Gastrocnemius medialis (tissue), 4 donors: ENCODE measurements at regions not wholly inside any gene's neighbourhood (a gene's known extent, or its start where the extent isn't known, plus 50 kb on each side); places are given as distances from the start of the nearest gene placed in this dataset.

Source experiments
- ATAC-seq, 2 donors: fragments of 150-250 bp; one replicate each; pipeline ENCODE4 v1.9.1; 2016
- DNase-seq, 2 donors: peaks; one replicate each; pipeline ENCODE4 v3.0.0-alpha.2; 2019
- H3K27ac ChIP-seq, 4 donors: fragments of 200-600 bp; sonication (generic); 1 replicate in 1 of 4; 2 replicates in 3 of 4; pipeline ENCODE4 v1.5.1; 2016 to 2018; ENCODE audit warnings: mild to moderate bottlenecking in 2 of 4, moderate library complexity in 1 of 4
- H3K27me3 ChIP-seq, 3 donors: fragments of 200-600 bp; sonication (generic) in 2 of 3; 1 replicate in 1 of 3; 2 replicates in 2 of 3; pipeline versions ENCODE4 v1.5.1 to v1.6.0; 2016 to 2019; ENCODE audit warnings: mild to moderate bottlenecking in 1 of 3, moderate library complexity in 1 of 3
- H3K36me3 ChIP-seq, 2 donors: fragments of 200-600 bp; sonication (generic) in 1 of 2; one replicate each; pipeline ENCODE4 v1.5.1; 2017 to 2018
- H3K4me1 ChIP-seq, 2 donors: fragments of 200-600 bp; sonication (generic) in 1 of 2; one replicate each; pipeline ENCODE4 v1.5.1; 2016 to 2017; ENCODE audit warnings: mild to moderate bottlenecking in 2 of 2
- H3K4me3 ChIP-seq, 4 donors: fragments of 200-600 bp; sonication (generic) in 3 of 4; 1 replicate in 1 of 4; 2 replicates in 3 of 4; pipeline ENCODE4 v1.5.1; 2016 to 2019; ENCODE audit warnings: mild to moderate bottlenecking in 2 of 4
- H3K9me3 ChIP-seq, 3 donors: fragments of 200-600 bp; sonication (generic) in 2 of 3; 1 replicate in 1 of 3; 2 replicates in 2 of 3; pipeline ENCODE4 v1.5.1; 2016 to 2019
- POLR2A ChIP-seq, 2 donors: fragments of 450-650 bp; IDR thresholded peaks; one replicate each; pipeline ENCODE4 v1.6.1; 2017; ENCODE audit warnings: antibody characterized with exemption in 2 of 2, mild to moderate bottlenecking in 2 of 2, moderate library complexity in 2 of 2
- in situ Hi-C, 4 donors: fragments of 200-750 bp; cut with MboI; loops; one replicate each; pipeline versions ENCODE4 v1.15.0 to v1.8.0; 2017; ENCODE audit warnings: low sequenced_read_pairs in 4 of 4
- intact Hi-C: fragments of 100-400 bp; cut with DNase I; formaldehyde crosslinking; loops from one replicate; pipeline ENCODE4 v1.15.1; 2023; ENCODE audit warnings: low total_unique reads
- TF ChIP-seq, protein P1 (sequence below), 5 experiments: fragments of 450-650 bp in 3 of 5; fragments of 200-600 bp in 2 of 5; sonication (generic) in 2 of 5; IDR thresholded peaks in 4 of 5; conservative IDR thresholded peaks in 1 of 5; 1 replicate in 4 of 5; 2 replicates in 1 of 5; pipeline ENCODE4 v1.5.1; 2016 to 2019; ENCODE audit warnings: antibody characterized with exemption in 5 of 5, mild to moderate bottlenecking in 3 of 5, moderate library complexity in 3 of 5

- no peaks in the 10 kb centered on the region for H3K9me3 ChIP-seq
- no peak for ATAC-seq
- intact Hi-C loops (no loop called here), in situ Hi-C loops (no loop called here)
- DNase-seq = no peak
- no peaks in the 10 kb centered on the region for H3K36me3 ChIP-seq
- H3K27me3 ChIP-seq = no peaks in the 10 kb centered on the region
- H3K4me3 ChIP-seq = no peak overlapping the region
- H3K27ac ChIP-seq = no peak overlapping the region
- no peaks in the 10 kb centered on the region for H3K4me1 ChIP-seq
- TF ChIP-seq POLR2A (IDR thresholded peaks at IDR 0.05) = no peak
- TF ChIP-seq, protein P1, sequence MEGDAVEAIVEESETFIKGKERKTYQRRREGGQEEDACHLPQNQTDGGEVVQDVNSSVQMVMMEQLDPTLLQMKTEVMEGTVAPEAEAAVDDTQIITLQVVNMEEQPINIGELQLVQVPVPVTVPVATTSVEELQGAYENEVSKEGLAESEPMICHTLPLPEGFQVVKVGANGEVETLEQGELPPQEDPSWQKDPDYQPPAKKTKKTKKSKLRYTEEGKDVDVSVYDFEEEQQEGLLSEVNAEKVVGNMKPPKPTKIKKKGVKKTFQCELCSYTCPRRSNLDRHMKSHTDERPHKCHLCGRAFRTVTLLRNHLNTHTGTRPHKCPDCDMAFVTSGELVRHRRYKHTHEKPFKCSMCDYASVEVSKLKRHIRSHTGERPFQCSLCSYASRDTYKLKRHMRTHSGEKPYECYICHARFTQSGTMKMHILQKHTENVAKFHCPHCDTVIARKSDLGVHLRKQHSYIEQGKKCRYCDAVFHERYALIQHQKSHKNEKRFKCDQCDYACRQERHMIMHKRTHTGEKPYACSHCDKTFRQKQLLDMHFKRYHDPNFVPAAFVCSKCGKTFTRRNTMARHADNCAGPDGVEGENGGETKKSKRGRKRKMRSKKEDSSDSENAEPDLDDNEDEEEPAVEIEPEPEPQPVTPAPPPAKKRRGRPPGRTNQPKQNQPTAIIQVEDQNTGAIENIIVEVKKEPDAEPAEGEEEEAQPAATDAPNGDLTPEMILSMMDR (IDR thresholded peaks at IDR 0.05 in 4 of 5, conservative IDR thresholded peaks at IDR 0.05 in 1 of 5) = no peak
Measured at GRCh38 chr2:34909992-34910705, 1311.0 kb upstream of the FAM98A start.

- Histone ChIP-seq H3K4me1 (no peaks in the 10 kb centered on the region), H3K9me3 (no peaks in the 10 kb centered on the region), H3K27ac (no peak overlapping the region), H3K36me3 (no peaks in the 10 kb centered on the region), H3K27me3 (no peaks in the 10 kb centered on the region), H3K4me3 (no peak overlapping the region)
- no peak for ATAC-seq
- no peak for TF ChIP-seq POLR2A (IDR thresholded peaks at IDR 0.05)
- TF ChIP-seq, protein P1 (IDR thresholded peaks at IDR 0.05 in 4 of 5, conservative IDR thresholded peaks at IDR 0.05 in 1 of 5) = no peak
- intact Hi-C loops (no loop called here), in situ Hi-C loops (no loop called here)
- DNase-seq = no peak
Measured at GRCh38 chr2:34907812-34908211, 1308.7 kb upstream of the FAM98A start.

GRCh38 chr2:34901739-34902138, 1302.6 kb upstream of the FAM98A start:
- H3K9me3 ChIP-seq = no peaks in the 10 kb centered on the region
- no peaks in the 10 kb centered on the region for H3K27me3 ChIP-seq
- H3K4me1 ChIP-seq = no peaks in the 10 kb centered on the region
- no peak for DNase-seq
- H3K4me3 ChIP-seq = no peak overlapping the region
- no peak for ATAC-seq
- TF ChIP-seq, protein P1 (IDR thresholded peaks at IDR 0.05 in 4 of 5, conservative IDR thresholded peaks at IDR 0.05 in 1 of 5) = no peak
- TF ChIP-seq POLR2A (IDR thresholded peaks at IDR 0.05) = no peak
- in situ Hi-C loops = no loop called here
- intact Hi-C loops = no loop called here
- no peaks in the 10 kb centered on the region for H3K36me3 ChIP-seq
- H3K27ac ChIP-seq = no peak overlapping the region

DNA sequence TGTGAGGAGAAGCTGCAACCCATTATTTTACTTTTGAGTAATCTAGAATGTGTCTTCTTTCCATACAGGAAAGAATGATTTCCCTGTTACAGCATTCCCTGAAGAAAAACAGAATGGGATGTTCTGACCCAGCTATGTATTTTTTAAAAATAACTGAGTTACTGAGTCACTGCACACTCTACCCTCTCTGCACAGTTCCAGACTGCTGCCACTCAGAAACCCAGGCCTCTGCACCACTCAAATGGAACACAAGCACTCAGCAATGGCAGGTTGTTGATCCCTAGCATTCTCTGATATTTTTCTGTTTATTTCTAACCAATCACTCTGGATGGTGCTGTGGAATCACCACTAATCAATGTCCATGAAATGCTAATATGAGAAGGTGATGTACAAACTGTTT, 1300.0 kb upstream of the FAM98A start:
- intact Hi-C loops (no loop called here), in situ Hi-C loops (no loop called here)
- H3K4me3 ChIP-seq = no peak overlapping the region
- no peaks in the 10 kb centered on the region for H3K27me3 ChIP-seq
- H3K9me3 ChIP-seq = no peaks in the 10 kb centered on the region
- ATAC-seq (no peak), DNase-seq (no peak)
- no peaks in the 10 kb centered on the region for H3K36me3 ChIP-seq
- H3K4me1 ChIP-seq = no peaks in the 10 kb centered on the region
- H3K27ac ChIP-seq = no peak overlapping the region
- no peak for TF ChIP-seq POLR2A (IDR thresholded peaks at IDR 0.05)
- TF ChIP-seq, protein P1 (IDR thresholded peaks at IDR 0.05 in 4 of 5, conservative IDR thresholded peaks at IDR 0.05 in 1 of 5) = no peak

- Histone ChIP-seq H3K27ac (no peak overlapping the region), H3K4me1 (no peaks in the 10 kb centered on the region), H3K4me3 (no peak overlapping the region), H3K27me3 (no peaks in the 10 kb centered on the region), H3K9me3 (no peaks in the 10 kb centered on the region), H3K36me3 (no peaks in the 10 kb centered on the region)
- ATAC-seq (no peak), DNase-seq (no peak)
- in situ Hi-C loops = no loop called here
- TF ChIP-seq, protein P1 (IDR thresholded peaks at IDR 0.05 in 4 of 5, conservative IDR thresholded peaks at IDR 0.05 in 1 of 5) = no peak
- TF ChIP-seq POLR2A (IDR thresholded peaks at IDR 0.05) = no peak
- intact Hi-C loops = no loop called here
Measured at GRCh38 chr2:34892766-34893165, 1293.7 kb upstream of the FAM98A start.
